NOMO-1 treated with DMSO at 0.1 percent for 48 hours (cell line): ENCODE measurements at regions not wholly inside any gene's neighbourhood (a gene's known extent, or its start where the extent isn't known, plus 50 kb on each side); places are given as distances from the start of the nearest gene placed in this dataset.
A peak's percentile ranks its signal among the peaks of the same experiment; 100 is the strongest.

Source experiments
- DNase-seq: peaks from one replicate; lab custom pipeline; 2025; ENCODE audit not compliant: unreplicated experiment; lab: John Stamatoyannopoulos, UW

DNA sequence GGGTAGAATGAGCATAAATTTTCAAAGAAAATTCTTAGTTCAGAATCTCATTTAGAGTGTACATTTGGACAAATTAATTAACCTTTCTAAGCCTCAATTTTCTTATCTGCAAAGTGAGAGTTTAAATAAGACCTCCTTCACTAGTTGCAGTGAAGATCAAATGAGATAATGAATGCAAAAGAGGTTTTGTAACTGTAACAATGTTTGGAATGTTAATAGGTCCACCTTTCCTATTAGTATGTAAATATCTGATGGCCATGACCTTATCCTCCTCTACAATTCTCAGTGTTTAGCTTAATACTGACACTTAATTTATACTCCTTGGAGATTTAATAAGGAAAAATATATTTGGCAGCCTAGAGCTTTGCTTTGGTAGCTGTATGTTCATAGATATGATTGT, 138.8 kb downstream of the GABRG1 start:
- DNase-seq: no peak

DNA sequence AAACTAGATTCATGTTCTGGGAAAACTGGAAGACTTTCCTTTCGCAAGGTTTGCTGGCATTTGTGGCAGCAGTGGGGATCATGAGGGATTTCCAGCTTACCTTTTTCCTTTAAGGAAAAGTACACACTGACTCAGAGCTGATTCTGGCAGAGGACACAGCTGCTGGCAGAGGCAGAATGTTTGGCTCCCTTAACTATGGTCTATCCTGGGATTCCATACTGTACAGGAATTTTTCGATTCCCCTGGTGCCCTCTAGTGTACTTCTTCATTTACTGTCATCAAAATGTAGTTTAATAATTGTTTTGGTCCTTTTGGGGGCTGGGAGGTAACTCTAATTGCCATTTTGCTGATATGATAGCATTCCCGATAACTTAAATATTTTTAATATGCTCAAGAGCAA, 152.7 kb downstream of the GABRG1 start:
- no peak for DNase-seq

DNA sequence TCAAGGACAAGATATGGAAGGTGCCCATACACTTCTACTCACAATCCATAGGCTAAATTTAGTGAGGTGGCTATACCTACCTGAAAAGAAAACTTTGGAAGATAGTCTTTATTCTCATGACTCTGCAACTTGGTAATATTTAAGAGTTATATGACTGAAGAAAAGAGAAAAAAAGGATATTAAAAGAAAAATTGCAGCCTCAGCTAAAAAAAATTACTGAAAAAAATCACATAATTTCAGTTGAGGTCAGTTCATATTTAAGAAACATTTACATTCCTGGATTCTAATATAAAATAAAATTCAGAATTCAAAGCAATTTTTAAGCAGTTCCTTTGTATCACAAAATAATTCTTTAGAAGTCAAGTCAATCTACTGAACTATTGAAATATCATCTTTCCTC, 166.5 kb downstream of the GABRG1 start:
- DNase-seq: no peak

DNA sequence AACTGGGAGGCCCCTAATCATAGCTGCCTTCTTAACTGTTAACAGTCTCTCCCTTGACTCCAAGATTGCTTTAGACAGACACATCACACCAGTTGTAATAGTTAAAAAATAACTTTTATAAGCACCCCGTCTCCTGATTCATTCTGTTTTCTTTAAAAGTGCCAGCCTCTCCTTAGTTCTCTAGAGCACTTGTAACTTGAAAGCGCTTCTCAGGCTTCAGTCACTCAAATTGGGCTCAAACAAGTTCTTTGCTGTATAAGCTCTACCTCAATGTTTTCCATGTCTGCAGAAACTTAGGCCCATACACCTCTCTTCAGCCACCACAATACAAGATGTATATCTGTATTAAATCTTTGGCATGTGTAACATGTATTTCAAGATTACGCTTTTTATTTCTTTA, 169.6 kb downstream of the GABRG1 start:
- no peak for DNase-seq

DNA sequence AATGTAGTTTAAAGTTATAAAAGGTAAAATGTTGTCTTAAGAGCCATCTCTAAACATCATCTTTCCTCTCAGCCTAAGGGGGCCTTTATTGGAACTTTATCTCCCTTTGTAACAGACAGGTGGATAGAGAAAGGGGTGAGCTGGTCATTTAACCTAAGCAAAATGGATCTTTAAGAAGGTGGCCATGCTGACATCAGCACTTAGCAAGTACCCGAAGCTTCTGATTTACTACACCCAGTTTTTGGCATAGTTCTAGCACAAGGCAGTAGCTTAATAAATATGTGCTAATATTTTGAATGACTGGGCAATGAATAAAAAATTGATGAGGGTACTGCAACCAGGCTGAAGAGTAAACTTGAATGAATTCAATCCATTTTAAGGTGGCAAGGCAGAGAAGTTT, 172.7 kb downstream of the GABRG1 start:
- DNase-seq: no peak

DNA sequence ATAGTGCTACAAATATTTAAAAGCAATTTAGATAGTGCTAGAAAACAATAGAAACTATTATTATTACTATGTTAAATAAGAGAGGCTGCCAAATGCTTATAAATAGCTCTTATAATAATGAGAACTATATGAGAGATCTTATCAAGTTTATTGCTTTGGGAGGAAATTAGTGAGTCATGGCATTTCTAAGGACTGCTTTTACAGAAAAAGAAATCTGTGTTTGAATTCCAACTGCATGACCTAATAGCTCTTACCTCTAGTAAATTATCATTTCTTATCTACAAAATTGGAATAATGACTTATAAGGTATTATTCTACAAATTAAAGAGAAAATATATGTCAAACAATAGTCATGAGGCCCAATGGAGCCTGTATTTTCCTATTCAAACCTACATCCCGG, 177.2 kb downstream of the GABRG1 start:
- DNase-seq: no peak

DNA sequence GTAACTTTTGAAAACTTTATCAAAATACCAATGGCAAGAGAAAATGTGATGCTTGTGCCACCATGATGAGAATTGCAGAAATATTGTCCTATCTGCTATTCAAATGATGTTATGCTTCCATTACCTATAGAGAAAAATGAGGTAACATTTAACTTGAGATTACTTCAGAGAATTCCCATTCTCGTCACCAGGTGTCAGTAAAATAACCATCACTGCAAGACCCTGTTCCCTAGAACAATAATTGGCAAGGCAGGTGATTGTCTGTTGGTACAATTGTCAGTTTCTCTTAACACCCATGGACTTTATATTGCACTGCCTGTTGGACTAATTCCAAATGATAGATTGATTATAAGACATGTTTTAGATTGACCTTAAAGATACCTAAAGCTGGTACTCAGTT, 179.9 kb downstream of the GABRG1 start:
- peak; percentile 10 for DNase-seq

DNA sequence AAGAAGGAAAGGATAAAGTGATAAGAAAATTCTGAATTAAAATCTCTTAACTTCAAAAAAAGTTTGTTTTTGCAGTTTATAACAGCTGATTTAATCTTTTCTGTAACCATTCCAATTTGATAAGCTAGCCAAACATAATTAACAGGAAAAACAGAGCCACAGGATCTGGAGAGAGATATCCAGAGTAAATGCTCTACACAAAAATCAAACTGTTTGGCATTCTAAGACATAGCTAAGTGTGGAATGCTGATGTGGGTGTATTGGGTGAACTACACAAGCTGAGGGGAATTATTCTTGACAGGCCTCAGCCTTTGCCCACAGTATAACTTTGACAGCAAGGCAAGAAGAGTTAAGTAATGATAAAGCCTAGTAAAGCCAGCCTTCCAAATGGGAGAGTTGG, 184.8 kb downstream of the GABRG1 start:
- DNase-seq: no peak

DNA sequence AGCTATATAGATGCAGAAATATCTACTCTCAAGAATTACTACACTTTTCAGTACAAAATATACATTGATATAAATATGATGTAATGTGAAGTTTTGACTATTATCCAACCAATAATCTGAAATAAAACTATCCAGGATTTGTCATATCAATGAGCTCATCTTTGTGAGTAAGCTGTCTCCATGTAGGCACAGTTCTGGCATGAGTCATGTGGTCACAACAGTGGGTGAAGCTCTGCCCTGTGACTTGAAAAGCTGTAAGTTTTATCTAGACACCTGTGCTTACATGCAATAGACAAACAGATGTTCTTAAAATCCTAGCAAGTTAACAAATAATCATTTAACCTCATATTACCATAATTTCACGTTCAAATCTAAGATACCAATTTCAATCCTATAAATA, 192.7 kb downstream of the GABRG1 start:
- no peak for DNase-seq

DNA sequence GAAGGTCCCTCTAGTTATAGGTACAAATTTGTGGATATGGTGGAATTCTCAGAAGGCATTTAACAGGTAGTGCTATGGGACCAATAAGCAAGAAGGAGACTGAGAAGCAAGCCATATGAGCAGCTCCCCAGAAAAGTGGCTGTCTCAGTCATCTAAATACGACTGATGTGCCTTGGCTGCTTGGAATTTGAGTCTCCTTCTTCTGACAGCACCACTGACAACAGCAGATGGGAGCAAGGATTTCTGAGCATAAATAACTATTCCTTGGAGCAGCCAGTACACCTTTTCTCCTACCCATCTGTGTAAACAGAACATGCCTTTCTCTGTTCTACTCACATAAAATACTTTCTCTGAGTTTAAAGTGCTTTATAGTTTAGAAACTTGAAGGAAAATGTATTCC, 196.2 kb downstream of the GABRG1 start:
- DNase-seq: no peak

DNA sequence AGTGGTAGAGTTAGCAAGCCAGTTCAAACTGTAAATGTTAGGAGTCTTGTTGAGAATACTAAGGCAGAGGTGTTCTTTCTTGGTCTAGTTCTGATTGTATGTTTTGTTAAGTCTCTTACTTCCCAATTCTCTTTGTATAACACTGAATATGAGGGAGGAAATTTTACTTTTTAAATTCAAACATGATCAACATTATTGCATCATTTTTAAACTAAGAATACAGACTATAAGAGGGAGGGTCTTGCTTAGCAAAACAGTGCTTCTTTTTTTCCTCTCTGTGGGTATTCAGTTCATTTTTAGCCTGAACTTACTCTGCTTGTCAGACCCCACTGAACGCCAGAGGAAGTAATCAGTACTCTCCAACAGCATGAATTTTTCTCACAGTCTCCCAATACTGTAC, 198.0 kb downstream of the GABRG1 start:
- DNase-seq: no peak

DNA sequence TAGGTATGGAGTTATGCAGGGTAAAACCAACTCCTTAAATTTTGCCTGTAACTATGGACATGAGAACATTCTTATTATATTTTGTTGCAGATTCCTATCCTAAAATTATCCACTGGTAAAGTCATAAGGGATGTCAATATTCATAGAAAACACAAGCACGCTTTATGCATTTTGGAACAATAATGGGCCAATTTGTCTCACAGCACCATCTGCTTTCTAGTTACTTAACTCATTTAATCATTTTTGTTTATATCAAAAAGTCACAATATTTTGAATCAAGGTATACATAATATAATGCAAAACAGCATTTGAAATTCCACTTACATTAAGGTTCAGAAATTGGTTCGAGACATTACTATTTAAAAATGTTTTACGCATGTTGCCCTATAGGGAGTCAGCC, 203.0 kb downstream of the GABRG1 start:
- no peak for DNase-seq

DNA sequence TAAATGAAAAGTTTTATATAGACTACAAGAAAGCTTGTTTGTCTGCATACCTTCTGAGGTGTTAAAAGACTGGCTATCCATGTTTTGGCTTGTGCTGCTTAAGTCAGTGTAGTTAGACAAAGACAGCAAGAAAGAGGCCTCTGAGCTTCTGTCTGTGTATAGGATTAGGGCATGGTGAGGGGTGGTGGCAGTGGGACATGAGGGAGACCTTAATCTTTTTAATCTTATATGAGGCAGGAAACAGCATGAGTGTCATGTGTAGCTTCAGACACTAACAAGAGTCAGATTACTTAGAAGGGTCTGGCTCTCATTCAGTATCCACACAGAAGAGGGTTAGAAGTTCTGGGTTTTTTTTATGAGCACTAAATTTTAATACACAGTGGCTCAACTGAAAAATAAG, 213.3 kb downstream of the GABRG1 start:
- DNase-seq: no peak

DNA sequence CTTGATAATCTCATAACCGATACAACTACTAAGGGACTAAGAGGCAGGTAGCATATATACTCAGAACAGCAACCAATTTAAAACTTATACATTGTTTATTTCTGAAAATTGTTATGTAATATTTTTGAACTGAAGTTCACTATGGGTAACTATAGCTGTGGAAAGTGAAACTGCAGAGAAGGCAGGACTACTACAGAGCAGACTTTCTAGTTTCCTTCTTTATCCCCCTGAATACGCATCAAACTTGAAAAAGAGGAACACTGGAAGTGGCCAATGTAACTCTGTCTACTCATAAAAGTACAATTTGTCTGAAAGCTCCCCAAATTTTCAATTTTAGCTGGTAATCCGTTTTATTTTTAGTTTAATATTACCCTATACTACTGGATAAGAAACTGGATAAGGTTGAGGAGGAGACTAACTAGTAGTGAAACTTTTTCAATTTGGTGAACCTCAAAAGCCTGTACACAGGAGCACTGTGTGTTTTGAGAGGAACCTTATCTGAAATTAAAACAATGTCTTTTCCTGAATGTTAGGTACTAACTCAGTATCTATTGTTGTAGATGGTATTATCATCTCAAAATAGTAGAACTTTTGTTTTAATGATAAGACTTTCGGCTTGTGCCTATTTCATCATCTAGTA, 225.8 kb downstream of the GABRG1 start:
- DNase-seq: no peak

DNA sequence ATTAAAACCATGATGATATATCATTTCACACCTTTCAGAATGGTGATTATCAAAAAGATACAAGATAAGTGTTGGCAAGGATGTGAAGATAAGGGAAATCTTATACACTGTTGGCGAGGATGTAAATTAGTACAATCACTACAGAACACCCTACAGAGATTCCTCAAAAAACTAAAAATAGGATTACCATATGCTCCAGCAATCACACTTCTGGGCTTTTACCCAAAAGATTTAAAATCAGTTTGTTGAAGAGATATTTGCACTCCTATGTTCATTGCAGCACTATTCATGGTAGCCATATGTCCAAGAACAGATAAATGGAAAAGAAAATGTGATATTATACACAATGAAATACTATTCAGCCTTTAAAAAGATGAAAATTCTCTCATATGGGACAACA, 240.4 kb downstream of the GABRG1 start:
- DNase-seq: no peak

DNA sequence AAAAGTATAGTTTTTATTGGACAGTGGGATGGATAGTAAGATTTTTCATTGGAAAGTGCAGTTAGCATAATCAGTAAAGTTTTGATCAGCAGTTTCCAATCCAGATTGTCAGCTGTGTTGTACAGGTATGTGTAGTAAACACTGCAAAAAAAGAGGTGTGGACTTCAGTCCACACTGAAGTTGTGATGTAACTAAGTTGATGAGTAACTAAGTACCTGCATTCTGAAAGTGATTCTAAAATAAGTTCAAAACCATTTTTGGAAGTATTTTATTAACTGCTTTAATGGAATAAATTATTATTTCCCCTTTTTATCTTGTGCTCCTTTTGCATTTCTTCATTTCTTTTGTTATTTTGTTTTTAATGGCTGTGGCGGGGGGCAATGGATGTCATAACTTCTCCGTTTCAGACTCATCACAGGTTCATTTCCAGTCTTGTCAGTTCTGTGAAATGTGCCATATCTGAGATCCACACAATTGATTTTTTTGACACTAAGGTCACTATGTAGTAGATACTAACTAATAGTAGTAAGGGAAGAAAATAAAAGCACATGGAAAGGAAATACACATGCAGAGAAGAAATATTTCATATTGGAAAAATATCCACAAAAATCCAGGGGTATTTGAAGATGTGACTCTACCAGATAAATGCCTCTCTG, 247.5 kb downstream of the GABRG1 start:
- no peak for DNase-seq

DNA sequence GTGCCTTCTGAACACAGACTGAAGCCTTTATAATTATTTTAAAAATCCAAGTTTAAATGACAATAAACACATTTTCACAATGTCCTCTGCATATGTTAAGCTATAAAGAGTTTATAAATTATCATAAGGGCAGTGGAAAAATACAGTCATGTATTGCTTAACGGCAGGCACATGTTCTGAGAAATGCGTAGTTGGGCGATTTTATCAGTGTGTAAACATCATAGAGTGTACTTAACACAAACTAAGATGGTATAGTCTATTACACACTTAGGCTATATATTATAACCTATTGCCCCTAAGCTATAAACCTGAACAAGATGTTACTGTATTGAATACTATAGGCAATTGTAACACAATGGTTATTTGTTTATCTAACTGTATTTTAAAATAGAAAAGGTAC, 254.7 kb downstream of the GABRG1 start:
- DNase-seq: no peak

DNA sequence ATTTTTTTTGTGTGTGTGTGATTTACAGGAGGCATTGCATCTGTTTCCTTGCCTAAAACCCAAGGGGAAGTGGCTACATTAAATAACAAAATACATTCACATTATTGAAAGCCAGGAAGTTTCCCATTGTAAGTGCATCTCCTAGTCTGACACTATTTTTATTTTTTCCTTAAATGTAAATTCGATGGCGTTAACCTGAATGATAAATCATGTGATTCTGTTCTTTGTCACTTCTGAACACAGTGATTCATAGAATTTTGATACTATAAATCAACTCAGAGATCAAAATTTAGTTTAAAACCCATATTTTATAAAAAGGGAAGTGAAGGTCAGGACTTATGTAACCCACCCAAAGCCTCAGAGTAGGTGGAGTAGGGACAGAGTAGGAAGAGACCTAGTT, 258.1 kb downstream of the GABRG1 start:
- DNase-seq: peak; percentile 1

DNA sequence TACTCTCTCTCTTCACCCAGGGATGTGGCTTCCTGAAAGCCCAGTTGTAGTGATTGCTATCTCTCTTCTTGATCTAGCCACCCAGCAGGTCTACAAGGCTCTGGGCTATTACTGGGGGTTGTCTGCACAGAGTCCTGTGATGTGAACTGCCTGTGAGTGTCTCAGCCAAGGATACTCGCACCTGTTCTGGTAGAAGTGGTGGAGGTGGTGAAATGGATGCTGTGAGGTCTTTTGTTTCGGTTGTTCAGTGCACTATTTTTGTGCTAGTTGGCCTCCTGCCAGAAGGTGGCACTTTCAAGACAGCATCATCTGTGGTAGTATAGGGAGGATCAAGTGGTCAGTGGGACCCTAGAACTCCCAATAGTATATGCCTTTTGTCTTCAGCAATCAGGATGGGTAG, 268.0 kb downstream of the GABRG1 start:
- no peak for DNase-seq

DNA sequence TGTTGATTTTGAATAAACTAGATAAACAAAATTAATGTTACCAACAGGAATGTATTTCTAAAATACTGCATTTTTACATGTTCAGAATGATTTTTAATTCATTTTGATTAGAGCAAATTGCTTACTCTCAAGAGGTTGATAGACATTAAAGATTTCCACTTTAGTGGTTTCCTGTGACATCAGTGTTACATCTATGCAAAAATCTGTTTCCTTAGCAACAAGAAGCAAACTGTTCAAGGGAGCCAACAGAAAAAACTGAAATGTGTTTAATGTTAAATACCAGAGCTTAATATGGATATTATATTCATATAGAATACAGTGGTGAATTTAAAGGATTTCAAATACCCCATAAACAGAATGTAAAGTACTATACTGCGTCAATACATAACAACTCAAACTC, 277.8 kb downstream of the GABRG1 start:
- no peak for DNase-seq

DNA sequence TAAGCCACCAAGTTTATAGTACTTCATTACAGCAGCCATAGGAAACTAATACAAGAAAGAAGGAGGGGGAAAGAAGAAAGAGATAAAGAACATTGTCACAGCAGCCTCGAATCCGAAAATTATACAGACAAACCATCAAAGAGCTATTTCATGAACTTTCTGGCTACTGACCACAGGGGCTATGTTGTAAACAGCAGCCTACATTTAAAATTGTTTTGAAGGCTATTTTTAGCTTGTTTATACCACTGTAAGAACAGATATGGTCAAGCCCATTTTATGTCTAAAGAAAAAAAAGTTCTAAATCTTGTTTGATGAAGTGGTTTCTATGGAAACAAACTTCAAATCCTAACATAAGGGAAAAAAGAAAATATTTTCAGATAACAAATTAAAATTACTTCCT, 282.1 kb downstream of the GABRG1 start:
- DNase-seq: no peak

DNA sequence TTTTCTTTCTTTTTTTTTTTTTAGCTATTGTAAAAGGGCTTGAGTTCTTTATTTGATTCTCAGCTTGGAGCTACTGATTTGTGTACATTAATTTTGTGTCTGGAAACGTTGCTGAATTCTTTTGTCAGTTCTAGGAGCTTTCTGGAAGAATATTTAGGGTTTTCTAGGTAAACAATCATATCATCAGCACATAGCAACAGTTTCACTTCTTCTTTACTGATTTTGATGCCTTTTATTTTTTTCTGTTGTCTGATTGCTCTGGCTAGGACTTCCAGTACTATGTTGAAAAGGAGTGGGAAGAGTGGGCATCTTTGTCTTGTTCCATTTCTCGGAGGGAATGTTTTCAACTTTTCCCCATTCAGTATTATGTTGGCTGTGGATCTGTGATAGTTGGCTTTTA, 292.2 kb downstream of the GABRG1 start:
- no peak for DNase-seq

DNA sequence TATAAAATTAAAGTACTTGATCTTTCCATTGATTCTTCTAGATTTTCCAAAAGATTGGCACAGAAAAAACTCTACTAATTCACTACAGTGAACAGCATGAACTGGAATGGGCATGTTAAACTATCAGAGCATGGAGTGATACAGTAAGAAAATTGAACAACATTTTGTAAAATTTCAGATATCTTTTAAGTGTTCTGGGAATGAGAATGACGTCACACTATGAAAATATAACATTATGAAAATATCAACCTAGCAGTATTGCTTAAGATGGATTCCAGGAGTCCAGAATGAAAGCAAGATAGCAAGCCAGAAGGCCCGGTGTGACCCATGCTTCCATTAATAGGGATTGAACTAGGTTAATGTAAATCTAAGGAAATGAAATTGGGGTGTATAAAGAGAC, 319.9 kb downstream of the GABRG1 start:
- DNase-seq: no peak
